GM12878 (cell line): ENCODE measurements at regions not wholly inside any gene's neighbourhood (a gene's known extent, or its start where the extent isn't known, plus 50 kb on each side); places are given as distances from the start of the nearest gene placed in this dataset.

ENCODE experiments used
- ATAC-seq: fragments of 200-7000 bp; cut with Tn5 transposase; 3 replicates; pipeline ENCODE4 v1.9.1; 2020; ENCODE audit warnings: mild to moderate bottlenecking, moderate library complexity
- BruUV-seq: library from RNA; stranded (reverse); fragments of 400-500 nt; replicated peaks from 2 replicates; lab custom pipeline; 2021; lab: Mats Ljungman, UMichigan
- CTCF ChIA-PET: fragments of 300-600 bp; sonication (Branson Sonifier 250); formaldehyde crosslinking; extraction: SDS; loops from one replicate; lab custom pipeline; 2021; ENCODE audit warnings: inconsistent platforms; lab: Yijun Ruan, JAX
- POLR2A ChIA-PET: fragments of 350-600 bp; formaldehyde crosslinking; extraction: SDS; loops from one replicate; lab custom pipeline; 2021; ENCODE audit warnings: inconsistent platforms; lab: Charles Lee
- RAD21 ChIA-PET: fragments of 300-600 bp; sonication (Branson Sonifier 250); formaldehyde crosslinking; loops from one replicate; lab custom pipeline; 2023; ENCODE audit warnings: antibody characterized with exemption; ENCODE audit not compliant: unreplicated experiment; lab: Charles Lee
- SMC1A ChIA-PET: fragments of 300-600 bp; sonication (Branson Sonifier 250); formaldehyde crosslinking; loops from one replicate; lab custom pipeline; 2023; ENCODE audit not compliant: unreplicated experiment, uncharacterized antibody; lab: Charles Lee
- DNase-seq: peaks from one replicate; pipeline ENCODE4 v3.0.0-alpha.2; 2011; ENCODE audit warnings: low read depth, low spot score
- FAIRE-seq: peaks from 3 replicates; lab custom pipeline; 2011; peaks lifted over from hg19 to GRCh38; lab: Jason Lieb, UNC
- H2AFZ ChIP-seq: 2 replicates; pipeline ENCODE4 v1.6.0; 2011; ENCODE audit warnings: low read depth, low read length, control low read depth; ENCODE audit not compliant: control insufficient read depth
- H3K27ac ChIP-seq: 2 replicates; pipeline ENCODE4 v1.5.1; 2011; ENCODE audit warnings: control low read depth; ENCODE audit not compliant: control insufficient read depth, insufficient read depth
- H3K27me3 ChIP-seq, 2 experiments: replicated peaks in 1 of 2; 2 replicates each; pipeline versions ENCODE4 v1.6.0 to v1.6.1; 2011; ENCODE audit warnings: low read length in 1 of 2; ENCODE audit not compliant: control insufficient read depth in 2 of 2, insufficient read depth in 2 of 2
- H3K36me3 ChIP-seq, 2 experiments: 2 replicates each; pipeline ENCODE4 v1.5.1; 2011; ENCODE audit warnings: low read length in 1 of 2; ENCODE audit not compliant: control insufficient read depth in 2 of 2, insufficient read depth in 2 of 2
- H3K4me1 ChIP-seq: 2 replicates; pipeline ENCODE4 v1.6.1; 2011; ENCODE audit warnings: mild to moderate bottlenecking, low read length, moderate library complexity, mixed read lengths; ENCODE audit not compliant: control insufficient read depth, insufficient read depth
- H3K4me2 ChIP-seq: 2 replicates; pipeline ENCODE4 v1.6.0; 2011; ENCODE audit warnings: control low read depth; ENCODE audit not compliant: control insufficient read depth, insufficient read depth
- H3K4me3 ChIP-seq: fragments of 200-600 bp; sonication (generic); 2 replicates; pipeline ENCODE4 v1.5.1; 2016
- H3K79me2 ChIP-seq: 2 replicates; pipeline ENCODE4 v1.6.0; 2011; ENCODE audit warnings: low read length; ENCODE audit not compliant: control insufficient read depth, insufficient read depth
- H3K9ac ChIP-seq: 2 replicates; pipeline ENCODE4 v1.8.0; 2011; ENCODE audit warnings: low read length, control low read depth, mixed read lengths; ENCODE audit not compliant: control insufficient read depth, insufficient read depth
- H3K9me3 ChIP-seq: replicated peaks from 3 replicates; pipeline ENCODE4 v1.5.1; 2011; ENCODE audit warnings: mild to moderate bottlenecking, low read length; ENCODE audit not compliant: control insufficient read depth, insufficient read depth
- H4K20me1 ChIP-seq: 2 replicates; pipeline ENCODE4 v1.6.0; 2011; ENCODE audit not compliant: control insufficient read depth, insufficient read depth
- ASH2L ChIP-seq: fragments of 300-600, 200-600 bp; sonication (generic); IDR thresholded peaks from 2 replicates; pipeline ENCODE4 v1.6.1; 2017; ENCODE audit warnings: low read depth, mild to moderate bottlenecking, borderline replicate concordance
- CEBPB ChIP-seq, 2 experiments: fragments of 150-350 bp in 1 of 2; IDR thresholded peaks; 2 replicates each; pipeline ENCODE4 v1.6.1; 2012 to 2014; ENCODE audit warnings: low read depth in 2 of 2, low read length in 2 of 2, borderline replicate concordance in 1 of 2, inconsistent platforms in 1 of 2
- CTCF ChIP-seq, 3 experiments: IDR thresholded peaks in 2 of 3; conservative IDR thresholded peaks in 1 of 3; 2 replicates each; pipeline ENCODE4 v1.5.1; 2011; ENCODE audit warnings: low read depth in 3 of 3, low read length in 3 of 3, mild to moderate bottlenecking in 3 of 3, control low read depth in 2 of 3, moderate library complexity in 2 of 3, inconsistent platforms in 1 of 3, mixed read lengths in 1 of 3; ENCODE audit not compliant: control insufficient read depth in 2 of 3, insufficient read depth in 1 of 3; ENCODE audit errors: extremely low read depth in 1 of 3
- EP300 ChIP-seq, 2 experiments: fragments of 150-350 bp in 1 of 2; IDR thresholded peaks; 2 replicates each; pipeline ENCODE4 v1.6.1; 2011 to 2012; ENCODE audit warnings: low read depth in 2 of 2, low read length in 2 of 2, borderline replicate concordance in 1 of 2, improper control_type of control experiment in 1 of 2, inconsistent platforms in 1 of 2; ENCODE audit not compliant: control insufficient read depth in 1 of 2
- HCFC1 ChIP-seq: fragments of 150-350 bp; IDR thresholded peaks from 2 replicates; pipeline ENCODE4 v1.6.1; 2014; ENCODE audit warnings: low read length
- HDAC2 ChIP-seq: fragments of 200-600 bp; sonication (generic); IDR thresholded peaks from 2 replicates; pipeline ENCODE4 v1.6.1; 2017
- IKZF1 ChIP-seq: fragments of 450-650 bp; conservative IDR thresholded peaks from 2 replicates; pipeline ENCODE4 v1.6.1; 2017; ENCODE audit warnings: antibody characterized with exemption, mild to moderate bottlenecking
- IKZF2 ChIP-seq, 2 experiments: fragments of 450-650 bp; IDR thresholded peaks; 2 replicates each; pipeline ENCODE4 v1.6.1; 2017; ENCODE audit warnings: mild to moderate bottlenecking in 2 of 2, moderate library complexity in 2 of 2
- MEF2A ChIP-seq: IDR thresholded peaks from 2 replicates; pipeline ENCODE4 v1.6.1; 2011; ENCODE audit warnings: low read depth, mild to moderate bottlenecking, low read length, moderate library complexity; ENCODE audit not compliant: insufficient read depth
- MLLT1 ChIP-seq: fragments of 450-650 bp; IDR thresholded peaks from 2 replicates; pipeline ENCODE4 v1.6.1; 2016; ENCODE audit warnings: mild to moderate bottlenecking
- NR2C2 ChIP-seq: IDR thresholded peaks from 2 replicates; pipeline ENCODE4 v1.6.1; 2011; ENCODE audit warnings: borderline replicate concordance, low read depth; ENCODE audit not compliant: control insufficient read depth, insufficient read length
- RAD21 ChIP-seq: IDR thresholded peaks from 2 replicates; pipeline ENCODE4 v1.6.1; 2011; ENCODE audit warnings: mild to moderate bottlenecking, low read depth, low read length, moderate library complexity; ENCODE audit not compliant: insufficient read depth
- USF1 ChIP-seq: IDR thresholded peaks from 2 replicates; pipeline ENCODE4 v1.6.1; 2011; ENCODE audit warnings: borderline replicate concordance, low read depth, mild to moderate bottlenecking, moderate library complexity, mixed read lengths, low read length; ENCODE audit not compliant: insufficient read depth; ENCODE audit errors: extremely low read length
- ZNF384 ChIP-seq: IDR thresholded peaks from 2 replicates; pipeline ENCODE4 v1.6.1; 2012; ENCODE audit warnings: low read depth, mild to moderate bottlenecking, low read length, improper control_type of control experiment, borderline replicate concordance
- WGBS: methylation state at CpG from one replicate; pipeline ENCODE4 v1.1.6; 2016; ENCODE audit warnings: low lambda C conversion rate; ENCODE audit not compliant: insufficient replicate concordance, insufficient coverage; ENCODE audit errors: missing lambda C conversion rate; 5-methylcytosine and 5-hydroxymethylcytosine counted together
- in situ Hi-C: fragments of 300-500 bp; cut with MboI; formaldehyde crosslinking; loops from 9 replicates; pipeline ENCODE4 v1.14.3; 2018; ENCODE audit warnings: mixed read lengths
- intact Hi-C: fragments of 100-400 bp; cut with micrococcal nuclease; formaldehyde crosslinking; loops from one replicate; pipeline ENCODE4 v1.14.2; 2022; ENCODE audit not compliant: unreplicated experiment

GRCh38 chr15:62790546-62790945 lies 252.0 kb upstream of the TPM1 start:
- intact Hi-C loops = no loop called here
- no peak overlapping the region for H3K9ac ChIP-seq
- in situ Hi-C loops = no loop called here
- no peaks in the 10 kb centered on the region for H3K9me3 ChIP-seq
- H3K4me2 ChIP-seq = no peak overlapping the region
- no peaks in the 10 kb centered on the region for H3K36me3 ChIP-seq
- H3K27me3 ChIP-seq = peaks cover 0 to 4% of the 10 kb centered on the region in 2 experiments; a peak in 3 of 4 replicates
- ChIA-PET POLR2A (interaction anchor here (0.5 kb wide), 1 partner anchor 173 kb away, joined by 3 read pairs; no protein-coding TSS in a partner anchor), SMC1A (interaction anchor here (1.7 kb wide), 1 partner anchor 30 kb away, joined by 4 read pairs; no protein-coding TSS in a partner anchor), RAD21 (interaction anchor here (1.2 kb wide), 1 partner anchor 9 kb away, joined by 3 read pairs; no protein-coding TSS in a partner anchor), CTCF (interaction anchor here (1.6 kb wide), 1 partner anchor 8 kb away, joined by 5 read pairs; no protein-coding TSS in a partner anchor)
- no peak overlapping the region for H3K27ac ChIP-seq
- FAIRE-seq (no peak), DNase-seq (no peak), ATAC-seq (no peak)
- H4K20me1 ChIP-seq = no peaks in the 10 kb centered on the region
- peaks cover 4% of the 10 kb centered on the region; the same call in 1 of the 2 replicates for H3K4me1 ChIP-seq
- TF ChIP-seq IKZF1 (no peak), CTCF (IDR thresholded peaks at IDR 0.05 in 2 of 3, conservative IDR thresholded peaks at IDR 0.05 in 1 of 3; ENCODE audit: control insufficient read depth in 2 of 3, extremely low read depth in 1 of 3, insufficient read depth in 1 of 3, low read depth in 3 of 3, low read length in 3 of 3) (no peak), IKZF2 (IDR thresholded peaks at IDR 0.05) (no peak), HCFC1 (no peak), CEBPB (IDR thresholded peaks at IDR 0.05; ENCODE audit: borderline replicate concordance in 1 of 2, low read depth in 2 of 2, low read length in 2 of 2) (no peak), ZNF384 (no peak), MLLT1 (no peak), RAD21 (no peak), USF1 (no peak), EP300 (IDR thresholded peaks at IDR 0.05; ENCODE audit: borderline replicate concordance in 1 of 2, control insufficient read depth in 1 of 2, low read depth in 2 of 2, low read length in 2 of 2) (no peak), ASH2L (no peak), HDAC2 (no peak), NR2C2 (no peak), MEF2A (no peak)
- WGBS = 64% methylated on average over 4 of the region's 4 CpGs
- no peaks in the 10 kb centered on the region for H3K79me2 ChIP-seq
- H3K4me3 ChIP-seq = no peak overlapping the region
- no TSS peak for BruUV-seq
- H2AFZ ChIP-seq = no peak overlapping the region
